DND-41 (cell line): ENCODE measurements at regions not wholly inside any gene's neighbourhood (a gene's known extent, or its start where the extent isn't known, plus 50 kb on each side); places are given as distances from the start of the nearest gene placed in this dataset.

ENCODE experiments used
- ATAC-seq: fragments of 200-7000 bp; cut with Tn5 transposase; 3 replicates; pipeline ENCODE4 v1.9.1; 2021; ENCODE audit warnings: low read depth; ENCODE audit not compliant: insufficient read depth
- DNase-seq: peaks from one replicate; pipeline ENCODE4 v3.0.0-alpha.2; 2020
- H2AFZ ChIP-seq: 2 replicates; pipeline ENCODE4 v1.6.0; 2012; ENCODE audit warnings: low read depth, low read length
- H3K27ac ChIP-seq: 2 replicates; pipeline ENCODE4 v1.5.1; 2012; ENCODE audit warnings: low read length, inconsistent platforms
- H3K27me3 ChIP-seq: fragments of 200-600 bp; sonication (generic); 2 replicates; pipeline ENCODE4 v1.6.0; 2012; ENCODE audit warnings: low read length, mild to moderate bottlenecking, inconsistent platforms; ENCODE audit not compliant: insufficient read depth, poor library complexity
- H3K36me3 ChIP-seq: 2 replicates; pipeline ENCODE4 v1.5.1; 2012; ENCODE audit warnings: low read length, inconsistent platforms; ENCODE audit not compliant: insufficient read depth
- H3K4me1 ChIP-seq: 2 replicates; pipeline ENCODE4 v1.5.1; 2012; ENCODE audit warnings: mild to moderate bottlenecking, low read length; ENCODE audit not compliant: insufficient read depth
- H3K4me2 ChIP-seq: 2 replicates; pipeline ENCODE4 v1.6.0; 2012; ENCODE audit warnings: mild to moderate bottlenecking, moderate library complexity, low read length, inconsistent platforms; ENCODE audit not compliant: insufficient read depth
- H3K4me3 ChIP-seq, 2 experiments: fragments of 200-600 bp in 1 of 2; shearing (Covaris generic) in 1 of 2; 2 replicates each; pipeline ENCODE4 v1.5.1; 2012 to 2016; ENCODE audit warnings: inconsistent platforms in 2 of 2, low read length in 2 of 2, mild to moderate bottlenecking in 2 of 2, low read depth in 1 of 2, moderate library complexity in 1 of 2
- H3K79me2 ChIP-seq: 2 replicates; pipeline ENCODE4 v1.6.0; 2012; ENCODE audit warnings: low read length, inconsistent platforms; ENCODE audit not compliant: insufficient read depth
- H3K9ac ChIP-seq: 2 replicates; pipeline ENCODE4 v1.6.0; 2012; ENCODE audit warnings: low read depth, mild to moderate bottlenecking, inconsistent platforms, low read length, moderate library complexity
- H3K9me3 ChIP-seq: 2 replicates; pipeline ENCODE4 v1.5.1; 2012; ENCODE audit warnings: low read length, moderate library complexity, mild to moderate bottlenecking, inconsistent platforms; ENCODE audit not compliant: insufficient read depth, severe bottlenecking
- H4K20me1 ChIP-seq: 2 replicates; pipeline ENCODE4 v1.6.0; 2012; ENCODE audit warnings: low read length; ENCODE audit not compliant: insufficient read depth
- CTCF ChIP-seq: IDR thresholded peaks from 2 replicates; pipeline ENCODE4 v1.5.1; 2012; ENCODE audit warnings: borderline replicate concordance, low read length, moderate library complexity, mild to moderate bottlenecking; ENCODE audit not compliant: poor library complexity, severe bottlenecking; ENCODE audit errors: extremely low read depth
- EZH2 ChIP-seq: IDR thresholded peaks from 3 replicates; pipeline ENCODE4 v1.6.1; 2012; ENCODE audit warnings: borderline replicate concordance, low read depth, mild to moderate bottlenecking, moderate library complexity, low read length, inconsistent platforms; ENCODE audit not compliant: severe bottlenecking

- TF ChIP-seq CTCF (no peak), EZH2 (no peak)
- DNase-seq, result no peak
- no peaks in the 10 kb centered on the region for H3K27me3 ChIP-seq
- no peak overlapping the region for H3K27ac ChIP-seq
- no peaks in the 10 kb centered on the region for H3K36me3 ChIP-seq
- H3K9ac ChIP-seq, result no peak overlapping the region
- H2AFZ ChIP-seq, result no peak overlapping the region
- ATAC-seq, result no peak
- H3K4me3 ChIP-seq, result no peak overlapping the region
- H3K4me2 ChIP-seq, result no peak overlapping the region
- H3K9me3 ChIP-seq, result no peaks in the 10 kb centered on the region
- no peaks in the 10 kb centered on the region for H3K4me1 ChIP-seq
- no peaks in the 10 kb centered on the region for H3K79me2 ChIP-seq
- H4K20me1 ChIP-seq, result no peaks in the 10 kb centered on the region
Measured at GRCh38 chr2:142535311-142535710, 342.2 kb upstream of the KYNU start.

GRCh38 chr2:142533177-142533576 is 344.3 kb upstream of the KYNU start:
- Histone ChIP-seq H3K4me3 (no peak overlapping the region), H3K27ac (no peak overlapping the region), H3K79me2 (no peaks in the 10 kb centered on the region), H2AFZ (no peak overlapping the region), H3K9ac (no peak overlapping the region), H3K27me3 (no peaks in the 10 kb centered on the region), H4K20me1 (no peaks in the 10 kb centered on the region), H3K9me3 (no peaks in the 10 kb centered on the region), H3K4me1 (no peaks in the 10 kb centered on the region), H3K4me2 (no peak overlapping the region), H3K36me3 (no peaks in the 10 kb centered on the region)
- ATAC-seq, result no peak
- no peak for DNase-seq
- TF ChIP-seq CTCF (no peak), EZH2 (no peak)

GRCh38 chr2:142531377-142531776 is 346.1 kb upstream of the KYNU start:
- no peaks in the 10 kb centered on the region for H3K79me2 ChIP-seq
- no peaks in the 10 kb centered on the region for H4K20me1 ChIP-seq
- no peak for TF ChIP-seq EZH2
- no peak for TF ChIP-seq CTCF
- H3K9me3 ChIP-seq, result no peaks in the 10 kb centered on the region
- no peak for ATAC-seq
- no peaks in the 10 kb centered on the region for H3K27me3 ChIP-seq
- no peaks in the 10 kb centered on the region for H3K36me3 ChIP-seq
- no peaks in the 10 kb centered on the region for H3K4me1 ChIP-seq
- no peak overlapping the region for H3K27ac ChIP-seq
- H2AFZ ChIP-seq, result no peak overlapping the region
- no peak overlapping the region for H3K4me2 ChIP-seq
- no peak overlapping the region for H3K4me3 ChIP-seq
- H3K9ac ChIP-seq, result no peak overlapping the region
- DNase-seq, result no peak

GRCh38 chr2:142525720-142526119 is 351.7 kb upstream of the KYNU start:
- DNase-seq, result no peak
- Histone ChIP-seq H4K20me1 (no peaks in the 10 kb centered on the region), H3K4me2 (no peak overlapping the region), H3K27me3 (peaks cover 7% of the 10 kb centered on the region), H3K79me2 (no peaks in the 10 kb centered on the region), H3K9me3 (no peaks in the 10 kb centered on the region), H3K36me3 (no peaks in the 10 kb centered on the region), H3K4me1 (no peaks in the 10 kb centered on the region), H3K4me3 (no peak overlapping the region), H3K9ac (no peak overlapping the region), H3K27ac (no peak overlapping the region), H2AFZ (no peak overlapping the region)
- no peak for ATAC-seq
- TF ChIP-seq CTCF (no peak), EZH2 (no peak)
